K562 (cell line): ENCODE measurements at regions not wholly inside any gene's neighbourhood (a gene's known extent, or its start where the extent isn't known, plus 50 kb on each side); places are given as distances from the start of the nearest gene placed in this dataset.

Source experiments
- ARHGAP35 ChIP-seq: fragments of 450-650 bp; IDR thresholded peaks from 2 replicates; pipeline ENCODE4 v1.6.1; 2018; ENCODE audit not compliant: partially characterized antibody
- MCM3 ChIP-seq: fragments of 450-650 bp; IDR thresholded peaks from 2 replicates; pipeline ENCODE4 v1.6.1; 2016
- NFXL1 ChIP-seq: fragments of 450-650 bp; formaldehyde crosslinking; IDR thresholded peaks from 2 replicates; pipeline ENCODE4 v1.4.0; 2021; ENCODE audit warnings: mild to moderate bottlenecking
- SAFB ChIP-seq: fragments of 200-400 bp; formaldehyde crosslinking; IDR thresholded peaks from 2 replicates; pipeline ENCODE4 v1.6.1; 2017; ENCODE audit warnings: low read depth, low read length, borderline replicate concordance
- SIRT6 ChIP-seq: IDR thresholded peaks from one replicate; pipeline ENCODE4 v1.6.1; 2012; ENCODE audit warnings: low read depth, mild to moderate bottlenecking, control low read depth, inconsistent platforms, low read length, moderate library complexity
- SUPT5H ChIP-seq: fragments of 450-650 bp; IDR thresholded peaks from 2 replicates; pipeline ENCODE4 v1.6.1; 2016
- TRIM28 ChIP-seq: fragments of 450-650 bp; IDR thresholded peaks from 2 replicates; pipeline ENCODE4 v1.6.1; 2017
- ZNF586 ChIP-seq: fragments of 450-650 bp; formaldehyde crosslinking; conservative IDR thresholded peaks from 2 replicates; pipeline ENCODE4 v1.4.0; 2020; ENCODE audit warnings: mild to moderate bottlenecking, moderate library complexity
- TF ChIP-seq, protein P1 (sequence below): fragments of 450-650 bp; IDR thresholded peaks from 2 replicates; pipeline ENCODE4 v1.6.1; 2016; ENCODE audit warnings: low read depth

DNA sequence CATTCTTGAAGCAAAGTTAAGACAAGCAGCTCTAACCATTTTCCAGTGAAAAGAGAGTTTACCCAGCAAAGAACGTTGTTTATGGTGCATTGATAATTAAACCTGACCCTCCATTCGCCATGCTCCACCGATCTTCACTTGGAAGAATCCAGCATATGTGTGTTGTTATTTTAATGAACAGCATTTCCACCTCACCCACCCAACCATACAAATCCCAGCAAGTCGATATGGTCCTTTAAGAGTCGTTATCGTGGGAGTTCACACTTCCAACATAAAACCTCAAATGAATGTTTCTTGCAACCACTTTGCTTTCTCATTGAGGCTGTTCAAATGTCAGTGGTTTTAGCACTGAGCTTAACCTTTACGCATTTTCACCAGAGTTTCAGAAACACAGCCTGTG lies 147.4 kb upstream of the LDB2 start (continued):
- TF ChIP-seq, protein P1, sequence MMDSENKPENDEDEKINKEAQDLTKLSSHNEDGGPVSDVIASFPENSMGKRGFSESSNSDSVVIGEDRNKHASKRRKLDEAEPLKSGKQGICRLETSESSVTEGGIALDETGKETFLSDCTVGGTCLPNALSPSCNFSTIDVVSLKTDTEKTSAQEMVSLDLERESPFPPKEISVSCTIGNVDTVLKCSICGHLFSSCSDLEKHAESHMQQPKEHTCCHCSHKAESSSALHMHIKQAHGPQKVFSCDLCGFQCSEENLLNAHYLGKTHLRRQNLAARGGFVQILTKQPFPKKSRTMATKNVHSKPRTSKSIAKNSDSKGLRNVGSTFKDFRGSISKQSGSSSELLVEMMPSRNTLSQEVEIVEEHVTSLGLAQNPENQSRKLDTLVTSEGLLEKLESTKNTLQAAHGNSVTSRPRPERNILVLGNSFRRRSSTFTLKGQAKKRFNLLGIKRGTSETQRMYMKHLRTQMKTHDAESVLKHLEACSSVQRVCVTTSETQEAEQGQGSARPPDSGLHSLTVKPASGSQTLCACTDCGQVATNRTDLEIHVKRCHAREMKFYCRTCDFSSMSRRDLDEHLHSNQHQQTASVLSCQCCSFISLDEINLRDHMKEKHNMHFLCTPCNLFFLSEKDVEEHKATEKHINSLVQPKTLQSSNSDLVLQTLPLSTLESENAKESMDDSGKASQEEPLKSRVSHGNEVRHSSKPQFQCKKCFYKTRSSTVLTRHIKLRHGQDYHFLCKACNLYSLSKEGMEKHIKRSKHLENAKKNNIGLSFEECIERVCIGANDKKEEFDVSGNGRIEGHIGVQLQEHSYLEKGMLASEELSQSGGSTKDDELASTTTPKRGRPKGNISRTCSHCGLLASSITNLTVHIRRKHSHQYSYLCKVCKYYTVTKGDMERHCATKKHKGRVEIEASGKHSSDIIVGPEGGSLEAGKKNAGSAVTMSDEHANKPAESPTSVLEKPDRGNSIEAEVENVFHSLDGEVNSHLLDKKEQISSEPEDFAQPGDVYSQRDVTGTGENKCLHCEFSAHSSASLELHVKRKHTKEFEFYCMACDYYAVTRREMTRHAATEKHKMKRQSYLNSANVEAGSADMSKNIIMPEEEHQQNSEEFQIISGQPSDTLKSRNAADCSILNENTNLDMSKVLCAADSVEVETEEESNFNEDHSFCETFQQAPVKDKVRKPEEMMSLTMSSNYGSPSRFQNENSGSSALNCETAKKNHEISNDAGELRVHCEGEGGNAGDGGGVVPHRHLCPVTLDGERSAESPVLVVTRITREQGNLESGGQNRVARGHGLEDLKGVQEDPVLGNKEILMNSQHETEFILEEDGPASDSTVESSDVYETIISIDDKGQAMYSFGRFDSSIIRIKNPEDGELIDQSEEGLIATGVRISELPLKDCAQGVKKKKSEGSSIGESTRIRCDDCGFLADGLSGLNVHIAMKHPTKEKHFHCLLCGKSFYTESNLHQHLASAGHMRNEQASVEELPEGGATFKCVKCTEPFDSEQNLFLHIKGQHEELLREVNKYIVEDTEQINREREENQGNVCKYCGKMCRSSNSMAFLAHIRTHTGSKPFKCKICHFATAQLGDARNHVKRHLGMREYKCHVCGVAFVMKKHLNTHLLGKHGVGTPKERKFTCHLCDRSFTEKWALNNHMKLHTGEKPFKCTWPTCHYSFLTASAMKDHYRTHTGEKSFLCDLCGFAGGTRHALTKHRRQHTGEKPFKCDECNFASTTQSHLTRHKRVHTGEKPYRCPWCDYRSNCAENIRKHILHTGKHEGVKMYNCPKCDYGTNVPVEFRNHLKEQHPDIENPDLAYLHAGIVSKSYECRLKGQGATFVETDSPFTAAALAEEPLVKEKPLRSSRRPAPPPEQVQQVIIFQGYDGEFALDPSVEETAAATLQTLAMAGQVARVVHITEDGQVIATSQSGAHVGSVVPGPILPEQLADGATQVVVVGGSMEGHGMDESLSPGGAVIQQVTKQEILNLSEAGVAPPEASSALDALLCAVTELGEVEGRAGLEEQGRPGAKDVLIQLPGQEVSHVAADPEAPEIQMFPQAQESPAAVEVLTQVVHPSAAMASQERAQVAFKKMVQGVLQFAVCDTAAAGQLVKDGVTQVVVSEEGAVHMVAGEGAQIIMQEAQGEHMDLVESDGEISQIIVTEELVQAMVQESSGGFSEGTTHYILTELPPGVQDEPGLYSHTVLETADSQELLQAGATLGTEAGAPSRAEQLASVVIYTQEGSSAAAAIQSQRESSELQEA, result no peak
- TF ChIP-seq SIRT6 (no peak), SAFB (no peak), TRIM28 (no peak), NFXL1 (no peak), ARHGAP35 (no peak), ZNF586 (no peak), SUPT5H (no peak), MCM3 (no peak)
